DMS114 treated with DMSO at 0.1 percent for 48 hours (cell line): ENCODE measurements at regions not wholly inside any gene's neighbourhood (a gene's known extent, or its start where the extent isn't known, plus 50 kb on each side); places are given as distances from the start of the nearest gene placed in this dataset.
"Not testable (repeated sequence)": the region's sequence is repeated elsewhere in the genome, so short reads cannot be mapped to it uniquely, and the experiment has no call there.

Experiments
- DNase-seq: peaks from one replicate; lab custom pipeline; 2025; ENCODE audit not compliant: unreplicated experiment; lab: John Stamatoyannopoulos, UW

- DNase-seq: no peak
Measured at GRCh38 chr10:113486531-113486930, 66.3 kb upstream of the HABP2 start.

DNA sequence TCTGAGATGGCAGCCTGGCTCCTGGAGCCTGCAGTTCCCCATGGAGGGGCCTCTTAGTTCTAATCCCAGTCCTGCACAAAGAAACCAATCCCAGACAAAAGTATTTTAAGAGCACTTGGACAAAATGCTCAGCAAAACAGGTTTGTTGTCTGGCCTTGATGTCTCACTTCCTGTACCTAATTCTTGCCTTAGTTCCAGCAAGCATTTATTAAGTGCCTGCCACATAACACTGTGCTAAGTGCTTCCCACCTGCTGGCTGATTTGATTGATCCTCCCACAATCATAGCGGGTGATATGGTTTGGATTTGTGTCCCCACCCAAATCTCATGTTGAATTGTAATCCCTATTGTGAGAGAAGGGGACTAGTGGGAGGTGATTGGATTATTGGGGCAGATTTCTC, 65.7 kb upstream of the HABP2 start:
- no peak for DNase-seq

DNA sequence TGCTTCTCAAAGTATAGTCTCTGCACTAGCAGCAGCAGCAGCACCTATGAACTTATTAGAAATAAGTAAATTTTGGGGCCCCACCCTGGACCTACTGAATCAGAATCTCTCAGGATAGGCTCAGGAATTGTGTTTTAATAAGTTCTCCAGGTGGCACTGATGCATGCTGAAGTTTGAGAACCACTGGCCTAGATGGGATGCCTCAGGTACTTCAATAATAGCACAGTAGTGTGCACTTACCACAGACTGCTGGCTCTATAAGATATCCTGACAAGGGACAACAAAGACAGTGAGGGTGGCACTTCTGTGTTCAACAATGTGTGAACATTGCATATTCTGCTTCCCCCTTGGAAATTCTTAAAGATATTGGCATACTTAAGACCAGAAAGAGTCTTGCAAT, 64.7 kb upstream of the HABP2 start:
- DNase-seq: no peak

- not testable (repeated sequence) for DNase-seq
Measured at GRCh38 chr10:113489522-113489921, 63.3 kb upstream of the HABP2 start.

- DNase-seq: no peak
Measured at GRCh38 chr10:113491967-113492565, 60.8 kb upstream of the HABP2 start.

DNA sequence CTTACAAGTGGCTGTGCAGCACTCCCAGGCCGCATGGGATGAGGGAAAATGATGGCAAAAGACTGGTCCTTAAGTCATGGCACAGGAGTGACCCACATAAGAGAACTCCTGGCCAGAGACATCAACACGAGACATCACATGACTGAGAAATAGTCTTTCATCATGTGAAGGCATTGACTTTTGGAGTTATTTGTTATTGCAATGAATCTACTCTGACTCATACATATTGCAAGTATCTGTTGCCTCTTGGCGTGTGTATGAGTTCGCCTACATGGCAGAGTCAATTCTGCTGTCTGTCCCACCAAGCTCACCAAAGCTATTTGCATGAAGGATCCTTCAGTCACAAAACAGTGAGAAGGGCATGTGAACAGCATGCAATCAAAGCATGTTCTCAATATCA, 59.7 kb upstream of the HABP2 start:
- no peak for DNase-seq

GRCh38 chr10:113493882-113494301, 59.0 kb upstream of the HABP2 start:
- no peak for DNase-seq

GRCh38 chr10:113494761-113495160, 58.1 kb upstream of the HABP2 start:
- DNase-seq: no peak

GRCh38 chr10:113495553-113495952, 57.3 kb upstream of the HABP2 start:
- DNase-seq: no peak

- DNase-seq: no peak
Measured at GRCh38 chr10:113496111-113497109, 56.4 kb upstream of the HABP2 start.

DNA sequence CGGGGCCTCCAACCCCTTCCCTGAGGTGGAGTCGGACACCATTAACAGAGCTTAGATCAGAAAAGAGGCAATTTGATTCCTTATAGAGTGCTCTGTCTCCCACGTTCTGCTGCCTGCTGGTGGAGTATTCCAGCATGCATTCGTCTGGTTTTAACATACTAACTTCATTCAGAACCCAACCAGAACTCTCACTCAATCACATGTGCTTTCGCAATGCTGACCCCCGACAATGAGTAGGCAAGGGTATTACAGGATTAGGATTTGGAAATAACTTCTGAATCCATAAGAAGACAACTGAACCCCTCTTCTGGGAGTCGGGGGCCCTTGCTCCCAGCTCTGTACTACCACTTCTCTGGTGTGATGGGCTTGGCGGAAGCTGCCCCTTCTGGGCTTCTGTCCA, 55.7 kb upstream of the HABP2 start:
- no peak for DNase-seq

DNA sequence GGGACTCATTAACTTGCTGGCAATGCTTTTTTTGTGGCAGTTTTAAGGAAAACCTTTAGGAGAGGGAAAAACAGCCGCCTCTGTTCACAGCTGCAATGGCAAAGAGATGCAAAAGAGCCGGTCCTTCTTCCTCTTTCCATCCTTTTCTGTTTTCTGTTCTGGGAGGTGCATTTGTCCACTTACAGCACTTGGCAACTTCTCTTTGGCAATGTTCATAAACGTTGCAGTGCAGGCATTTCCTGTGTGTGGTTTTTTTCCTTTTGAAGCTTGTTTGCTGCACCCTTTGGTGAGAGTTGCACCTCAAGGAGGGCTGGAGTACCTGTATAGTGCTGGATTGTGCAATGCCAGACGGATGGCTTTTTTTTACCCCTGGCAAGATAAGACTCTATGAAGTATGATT, 53.9 kb upstream of the HABP2 start:
- no peak for DNase-seq

DNA sequence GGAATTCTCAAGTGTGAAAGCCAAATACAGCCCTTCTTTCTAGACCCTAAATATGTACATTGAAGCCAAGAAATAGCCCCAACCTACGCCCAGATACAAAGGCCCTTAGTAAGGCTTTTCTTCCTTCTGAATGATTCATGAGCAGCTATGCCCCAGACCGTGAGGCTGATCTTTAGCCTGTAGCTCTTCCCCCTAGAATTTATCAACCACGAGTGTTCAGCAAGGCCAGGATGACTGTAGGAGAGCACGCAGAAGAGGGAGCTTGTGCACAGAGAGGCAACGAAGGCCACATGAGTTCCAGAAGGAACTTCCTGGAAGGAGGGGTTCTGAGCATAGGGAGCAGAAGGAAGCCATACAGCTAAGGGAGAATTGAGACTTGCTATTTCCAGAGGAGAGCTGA, 53.0 kb upstream of the HABP2 start:
- no peak for DNase-seq

DNA sequence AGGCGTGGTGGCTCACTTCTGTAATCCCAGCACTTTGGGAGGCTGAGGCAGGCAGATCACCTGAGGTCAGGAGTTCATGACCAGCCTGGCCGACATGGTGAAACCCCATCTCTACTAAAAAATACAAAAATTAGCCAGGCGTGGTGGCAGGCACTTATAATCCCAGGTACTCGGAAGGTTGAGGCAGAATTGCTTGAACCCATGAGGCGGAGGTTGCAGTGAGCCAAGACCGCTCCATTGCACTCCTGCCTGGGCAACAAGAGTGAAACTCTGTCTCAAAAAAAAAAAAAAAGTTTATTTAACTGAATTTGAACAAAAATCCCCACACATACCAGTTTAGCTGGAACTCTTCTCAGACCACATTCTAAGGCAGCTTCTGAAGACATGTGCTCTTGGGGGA, 51.8 kb upstream of the HABP2 start:
- not testable (repeated sequence) for DNase-seq
